PFSK-1 (cell line): ENCODE measurements at regions not wholly inside any gene's neighbourhood (a gene's known extent, or its start where the extent isn't known, plus 50 kb on each side); places are given as distances from the start of the nearest gene placed in this dataset.

ENCODE experiments used
- FOXP2 ChIP-seq: optimal IDR thresholded peaks from 2 replicates; pipeline ENCODE3; 2011; ENCODE audit warnings: borderline replicate concordance, control low read depth, inconsistent platforms; ENCODE audit not compliant: insufficient read depth; ENCODE audit errors: extremely low read length, extremely low read depth
- POLR2AphosphoS5 ChIP-seq: IDR thresholded peaks from 2 replicates; pipeline ENCODE4 v1.6.1; 2012; ENCODE audit warnings: low read depth, mild to moderate bottlenecking, control low read depth, low read length, moderate library complexity
- REST ChIP-seq, 2 experiments: IDR thresholded peaks; 2 replicates each; pipeline versions ENCODE4 v1.6.1 to v1.8.0; 2011 to 2012; ENCODE audit warnings: low read depth in 2 of 2, low read length in 2 of 2, control low read depth in 1 of 2, inconsistent platforms in 1 of 2, mild to moderate bottlenecking in 1 of 2, moderate library complexity in 1 of 2; ENCODE audit not compliant: insufficient read depth in 1 of 2
- SIN3A ChIP-seq: IDR thresholded peaks from 2 replicates; pipeline ENCODE4 v1.6.1; 2012; ENCODE audit warnings: mild to moderate bottlenecking, low read length, moderate library complexity, borderline replicate concordance; ENCODE audit not compliant: insufficient read depth
- TAF1 ChIP-seq: IDR thresholded peaks from 2 replicates; pipeline ENCODE4 v1.6.1; 2012; ENCODE audit warnings: low read length, control low read depth, borderline replicate concordance; ENCODE audit not compliant: insufficient read depth

GRCh38 chr11:35063488-35063931 is 75.5 kb upstream of the CD44 start:
- no peak for TF ChIP-seq FOXP2

GRCh38 chr11:35064114-35064800 is 74.7 kb upstream of the CD44 start:
- TF ChIP-seq TAF1 (no peak), SIN3A (no peak; the same call in 1 of the 2 replicates), FOXP2 (no peak), POLR2AphosphoS5 (no peak), REST (IDR thresholded peaks at IDR 0.05; ENCODE audit: insufficient read depth in 1 of 2, low read depth in 2 of 2, low read length in 2 of 2) (no peak; a peak in 1 of 4 replicates)

GRCh38 chr11:35065566-35065965 is 73.4 kb upstream of the CD44 start:
- TF ChIP-seq POLR2AphosphoS5, result no peak
- no peak for TF ChIP-seq FOXP2
- no peak for TF ChIP-seq TAF1
- TF ChIP-seq REST (IDR thresholded peaks at IDR 0.05; ENCODE audit: insufficient read depth in 1 of 2, low read depth in 2 of 2, low read length in 2 of 2), result no peak
- no peak for TF ChIP-seq SIN3A

GRCh38 chr11:35066030-35066429 is 72.9 kb upstream of the CD44 start:
- no peak for TF ChIP-seq REST (IDR thresholded peaks at IDR 0.05; ENCODE audit: insufficient read depth in 1 of 2, low read depth in 2 of 2, low read length in 2 of 2)
- TF ChIP-seq FOXP2, result no peak
- TF ChIP-seq SIN3A, result no peak
- TF ChIP-seq TAF1, result no peak
- TF ChIP-seq POLR2AphosphoS5, result no peak

- TF ChIP-seq REST (IDR thresholded peaks at IDR 0.05; ENCODE audit: insufficient read depth in 1 of 2, low read depth in 2 of 2, low read length in 2 of 2) (no peak), POLR2AphosphoS5 (no peak), FOXP2 (no peak), TAF1 (no peak), SIN3A (no peak)
These were observed 72.1 kb upstream of the CD44 start for GRCh38 chr11:35066783-35067423.
